ENCODE measurements at regions not wholly inside any gene's neighbourhood (a gene's known extent, or its start where the extent isn't known, plus 50 kb on each side); places are given as distances from the start of the nearest gene placed in this dataset.
"Not testable (repeated sequence)": the region's sequence is repeated elsewhere in the genome, so short reads cannot be mapped to it uniquely, and the experiment has no call there.

DNA sequence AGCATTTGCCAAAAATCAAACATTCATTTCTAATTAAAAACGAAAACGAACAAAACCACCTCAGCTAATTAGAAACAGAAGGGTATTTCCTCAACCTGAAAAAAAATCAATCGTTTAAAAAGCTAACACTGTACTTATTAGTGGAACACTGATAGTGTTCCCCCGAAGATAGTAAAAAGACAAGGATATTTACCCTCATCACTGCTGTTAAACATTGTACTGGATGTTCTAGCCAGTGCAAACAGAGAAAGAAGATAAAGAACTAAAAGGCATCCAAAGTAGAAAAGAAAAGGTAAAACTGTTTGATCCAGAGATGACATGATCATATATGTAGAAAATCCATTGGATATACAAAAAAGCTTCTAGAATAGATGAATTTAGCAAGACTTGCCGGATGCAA, 508.3 kb downstream of the DMRTA1 start:
- in situ Hi-C loops (cut with MboI; ENCODE audit: low sequenced_read_pairs in 4 of 4) (no loop called here), intact Hi-C loops (cut with DNase I; ENCODE audit: low total_unique reads) (loop anchor here (5.0 kb wide), 1 partner anchor 42 kb away; no protein-coding TSS in a partner anchor)
- no peak for DNase-seq
- ATAC-seq: no peak
- Histone ChIP-seq H3K36me3 (no peaks in the 10 kb centered on the region), H3K4me3 (no peak overlapping the region), H3K27ac (no peak overlapping the region), H3K4me1 (no peaks in the 10 kb centered on the region), H3K27me3 (no peaks in the 10 kb centered on the region), H3K9me3 (no peaks in the 10 kb centered on the region)
- TF ChIP-seq, protein P1, sequence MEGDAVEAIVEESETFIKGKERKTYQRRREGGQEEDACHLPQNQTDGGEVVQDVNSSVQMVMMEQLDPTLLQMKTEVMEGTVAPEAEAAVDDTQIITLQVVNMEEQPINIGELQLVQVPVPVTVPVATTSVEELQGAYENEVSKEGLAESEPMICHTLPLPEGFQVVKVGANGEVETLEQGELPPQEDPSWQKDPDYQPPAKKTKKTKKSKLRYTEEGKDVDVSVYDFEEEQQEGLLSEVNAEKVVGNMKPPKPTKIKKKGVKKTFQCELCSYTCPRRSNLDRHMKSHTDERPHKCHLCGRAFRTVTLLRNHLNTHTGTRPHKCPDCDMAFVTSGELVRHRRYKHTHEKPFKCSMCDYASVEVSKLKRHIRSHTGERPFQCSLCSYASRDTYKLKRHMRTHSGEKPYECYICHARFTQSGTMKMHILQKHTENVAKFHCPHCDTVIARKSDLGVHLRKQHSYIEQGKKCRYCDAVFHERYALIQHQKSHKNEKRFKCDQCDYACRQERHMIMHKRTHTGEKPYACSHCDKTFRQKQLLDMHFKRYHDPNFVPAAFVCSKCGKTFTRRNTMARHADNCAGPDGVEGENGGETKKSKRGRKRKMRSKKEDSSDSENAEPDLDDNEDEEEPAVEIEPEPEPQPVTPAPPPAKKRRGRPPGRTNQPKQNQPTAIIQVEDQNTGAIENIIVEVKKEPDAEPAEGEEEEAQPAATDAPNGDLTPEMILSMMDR (IDR thresholded peaks at IDR 0.05 in 4 of 5, conservative IDR thresholded peaks at IDR 0.05 in 1 of 5): no peak

DNA sequence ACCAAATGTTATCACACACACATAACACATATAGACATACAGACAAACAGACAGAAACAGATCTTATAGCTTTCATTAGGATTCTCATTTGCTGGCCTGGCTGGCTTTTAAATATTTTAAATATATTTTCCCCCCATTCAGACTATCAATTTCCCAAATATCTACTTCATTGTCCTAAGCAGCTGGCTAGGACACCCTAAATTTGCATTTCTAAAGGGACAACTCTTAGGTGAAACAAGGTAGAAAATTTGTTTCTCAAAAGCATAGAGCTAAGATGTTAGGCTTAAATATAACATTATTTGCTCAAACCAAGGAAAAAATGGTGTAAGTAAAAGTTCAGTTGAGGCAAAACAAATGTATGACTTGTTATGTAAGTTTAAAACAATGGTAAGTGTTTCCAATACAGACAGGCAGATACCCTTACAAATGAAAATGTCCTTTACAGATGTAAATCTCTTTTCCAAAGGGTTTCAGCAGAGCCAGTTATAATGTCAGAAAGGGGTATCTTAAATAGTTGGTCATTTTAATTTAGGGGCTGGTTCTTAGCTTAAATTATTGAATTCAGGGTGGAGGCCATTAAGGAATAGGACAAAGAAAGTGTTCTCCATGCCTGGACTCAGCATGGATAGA, 522.8 kb downstream of the DMRTA1 start:
- ATAC-seq (no peak), DNase-seq (no peak)
- TF ChIP-seq POLR2A (IDR thresholded peaks at IDR 0.05): no peak
- TF ChIP-seq, protein P1 (IDR thresholded peaks at IDR 0.05 in 4 of 5, conservative IDR thresholded peaks at IDR 0.05 in 1 of 5): no peak
- in situ Hi-C loops (cut with MboI; ENCODE audit: low sequenced_read_pairs in 4 of 4): no loop called here
- intact Hi-C loops (cut with DNase I; ENCODE audit: low total_unique reads): no loop called here
- no peak overlapping the region for H3K27ac ChIP-seq
- H3K4me3 ChIP-seq: no peak overlapping the region
- no peaks in the 10 kb centered on the region for H3K27me3 ChIP-seq
- H3K36me3 ChIP-seq: no peaks in the 10 kb centered on the region
- H3K9me3 ChIP-seq: no peaks in the 10 kb centered on the region
- no peaks in the 10 kb centered on the region for H3K4me1 ChIP-seq

DNA sequence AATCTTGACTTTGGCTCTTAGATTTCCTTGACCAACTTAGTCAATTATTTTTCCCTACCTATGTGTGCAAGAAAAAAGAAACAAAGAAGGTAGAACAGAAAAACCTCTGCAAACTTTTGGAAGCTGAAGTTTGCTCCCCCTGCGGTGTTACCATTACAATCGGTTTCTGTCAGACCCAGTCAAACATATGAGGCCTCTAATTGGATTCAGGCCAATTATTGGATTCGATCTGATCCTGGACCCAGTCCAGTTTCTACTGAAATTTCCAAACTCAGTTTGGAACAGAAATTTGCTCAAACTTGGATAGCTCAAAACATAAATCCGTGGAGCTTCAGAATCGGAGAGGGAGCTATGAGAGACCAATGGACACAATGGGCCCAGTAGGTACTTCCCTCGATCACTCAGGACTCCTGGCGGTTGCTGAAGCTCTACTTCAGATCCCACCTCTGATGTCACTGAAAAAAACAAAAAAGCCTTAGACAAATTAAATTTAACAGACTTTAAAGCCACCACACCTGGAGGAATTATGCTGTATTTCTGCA, 523.9 kb downstream of the DMRTA1 start:
- Histone ChIP-seq H3K27ac (no peak overlapping the region), H3K9me3 (no peaks in the 10 kb centered on the region), H3K4me1 (no peaks in the 10 kb centered on the region), H3K27me3 (no peaks in the 10 kb centered on the region), H3K36me3 (no peaks in the 10 kb centered on the region), H3K4me3 (no peak overlapping the region)
- TF ChIP-seq, protein P1 (IDR thresholded peaks at IDR 0.05 in 4 of 5, conservative IDR thresholded peaks at IDR 0.05 in 1 of 5): no peak
- no peak for TF ChIP-seq POLR2A (IDR thresholded peaks at IDR 0.05)
- DNase-seq (no peak), ATAC-seq (no peak)
- in situ Hi-C loops (cut with MboI; ENCODE audit: low sequenced_read_pairs in 4 of 4): no loop called here
- intact Hi-C loops (cut with DNase I; ENCODE audit: low total_unique reads): no loop called here

DNA sequence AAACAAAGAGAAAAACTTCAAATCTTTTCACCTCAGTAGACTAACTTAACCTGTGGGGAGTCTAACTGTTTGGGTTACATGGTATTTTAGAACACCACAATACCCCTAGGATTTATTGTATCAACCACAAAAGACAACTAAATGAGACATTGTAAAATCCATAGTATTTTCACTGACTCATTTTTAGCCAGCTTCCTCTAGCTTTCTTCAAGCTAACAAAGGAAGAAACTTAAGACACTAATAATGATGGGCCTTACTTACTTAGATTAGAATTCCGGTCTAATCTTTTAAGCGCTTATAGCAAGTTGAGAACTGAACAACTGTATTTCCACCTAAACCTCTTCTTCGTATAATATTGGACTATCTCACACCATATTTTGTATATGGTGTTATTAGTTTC, 529.3 kb downstream of the DMRTA1 start:
- ATAC-seq (no peak), DNase-seq (no peak)
- Histone ChIP-seq H3K27ac (no peak overlapping the region), H3K36me3 (no peaks in the 10 kb centered on the region), H3K4me1 (no peaks in the 10 kb centered on the region), H3K4me3 (no peak overlapping the region), H3K27me3 (no peaks in the 10 kb centered on the region), H3K9me3 (no peaks in the 10 kb centered on the region)
- intact Hi-C loops (cut with DNase I; ENCODE audit: low total_unique reads): no loop called here
- in situ Hi-C loops (cut with MboI; ENCODE audit: low sequenced_read_pairs in 4 of 4): no loop called here
- TF ChIP-seq POLR2A (IDR thresholded peaks at IDR 0.05): no peak
- TF ChIP-seq, protein P1 (IDR thresholded peaks at IDR 0.05 in 4 of 5, conservative IDR thresholded peaks at IDR 0.05 in 1 of 5): no peak

DNA sequence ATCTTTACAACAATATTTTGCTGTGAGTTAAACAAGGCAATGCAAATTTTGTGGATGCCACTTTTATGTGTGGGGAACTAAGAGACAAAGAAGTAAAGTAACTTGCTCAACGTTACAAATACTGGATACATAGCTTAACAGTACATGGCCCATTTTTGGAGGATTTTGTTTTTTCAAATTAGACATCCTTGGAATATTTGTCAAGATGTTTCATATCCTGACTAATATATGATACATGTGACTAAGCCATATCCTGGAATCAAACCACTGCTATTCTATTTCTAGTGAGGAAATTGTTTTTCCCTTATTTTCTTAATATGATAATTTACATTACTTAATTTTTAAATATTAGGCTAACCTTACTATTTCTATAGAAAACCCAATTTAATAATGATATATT, 529.8 kb downstream of the DMRTA1 start:
- in situ Hi-C loops (cut with MboI; ENCODE audit: low sequenced_read_pairs in 4 of 4): no loop called here
- H3K4me1 ChIP-seq: no peaks in the 10 kb centered on the region
- DNase-seq (no peak), ATAC-seq (no peak)
- no peaks in the 10 kb centered on the region for H3K36me3 ChIP-seq
- TF ChIP-seq POLR2A (IDR thresholded peaks at IDR 0.05): no peak
- TF ChIP-seq, protein P1 (IDR thresholded peaks at IDR 0.05 in 4 of 5, conservative IDR thresholded peaks at IDR 0.05 in 1 of 5): no peak
- no peak overlapping the region for H3K4me3 ChIP-seq
- no peaks in the 10 kb centered on the region for H3K27me3 ChIP-seq
- H3K27ac ChIP-seq: no peak overlapping the region
- no peaks in the 10 kb centered on the region for H3K9me3 ChIP-seq
- intact Hi-C loops (cut with DNase I; ENCODE audit: low total_unique reads): no loop called here

DNA sequence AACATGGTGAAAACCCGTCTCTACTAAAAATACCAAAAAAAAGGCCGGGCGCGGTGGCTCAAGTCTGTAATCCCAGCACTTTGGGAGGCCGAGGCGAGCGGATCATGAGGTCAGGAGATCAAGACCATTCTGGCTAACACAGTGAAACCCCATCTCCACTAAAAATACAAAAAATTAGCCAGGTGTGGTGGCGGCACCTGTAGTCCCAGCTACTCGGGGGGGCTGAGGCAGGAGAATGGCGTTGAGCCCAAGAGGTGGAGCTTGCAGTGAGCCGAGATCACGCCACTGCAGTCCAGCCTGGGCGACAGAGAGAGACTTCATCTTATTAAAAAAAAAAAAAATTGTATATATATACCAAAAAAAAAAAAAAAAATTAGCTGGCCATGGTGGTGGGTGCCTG, 533.8 kb downstream of the DMRTA1 start:
- intact Hi-C loops (cut with DNase I; ENCODE audit: low total_unique reads); H3K4me1 ChIP-seq; H3K27me3 ChIP-seq; H3K36me3 ChIP-seq; DNase-seq; in situ Hi-C loops (cut with MboI; ENCODE audit: low sequenced_read_pairs in 4 of 4); H3K27ac ChIP-seq; H3K4me3 ChIP-seq; ATAC-seq; H3K9me3 ChIP-seq: not testable (repeated sequence)

Data from gastrocnemius medialis (tissue), 4 donors.